WTC11 (cell line): ENCODE measurements at regions not wholly inside any gene's neighbourhood (a gene's known extent, or its start where the extent isn't known, plus 50 kb on each side); places are given as distances from the start of the nearest gene placed in this dataset.

Experiments
- ATAC-seq: fragments of 200-7000 bp; cut with Tn5 transposase; 2 replicates; pipeline ENCODE4 v1.10.0; 2021; ENCODE audit warnings: mild to moderate bottlenecking, moderate library complexity
- CTCF ChIA-PET: fragments of 300-600 bp; sonication (Branson Sonifier 250); formaldehyde crosslinking; loops from one replicate; lab custom pipeline; 2021; ENCODE audit warnings: antibody characterized with exemption; lab: Charles Lee
- POLR2A ChIA-PET: fragments of 350-600 bp; sonication (Branson Sonifier 250); formaldehyde crosslinking; loops from one replicate; lab custom pipeline; 2021; ENCODE audit warnings: antibody characterized with exemption; lab: Charles Lee
- DNase-seq: peaks from one replicate; pipeline ENCODE4 v3.0.0; 2021; ENCODE audit warnings: low spot score
- H3K27ac Mint-ChIP-seq: 2 replicates; pipeline ENCODE4 v1.8.0; 2021; ENCODE audit warnings: mixed read lengths
- H3K27me3 Mint-ChIP-seq: 2 replicates; pipeline ENCODE4 v1.8.0; 2021; ENCODE audit warnings: low read depth, mild to moderate bottlenecking, moderate library complexity, mixed read lengths
- H3K36me3 Mint-ChIP-seq: 2 replicates; pipeline ENCODE4 v1.8.0; 2021; ENCODE audit warnings: mixed read lengths
- H3K4me1 Mint-ChIP-seq: 2 replicates; pipeline ENCODE4 v1.8.0; 2022; ENCODE audit warnings: mixed read lengths
- H3K4me3 Mint-ChIP-seq: 2 replicates; pipeline ENCODE4 v1.8.0; 2021; ENCODE audit warnings: mild to moderate bottlenecking, moderate library complexity, mixed read lengths
- H3K9me3 Mint-ChIP-seq: 2 replicates; pipeline ENCODE4 v1.8.0; 2021; ENCODE audit warnings: mixed read lengths
- CREM ChIP-seq: sonication (generic); formaldehyde crosslinking; IDR thresholded peaks from 2 replicates; pipeline ENCODE4 v1.8.1; 2022; ENCODE audit warnings: mild to moderate bottlenecking, missing genetic modification reagents, moderate library complexity
- GABPB1 ChIP-seq: sonication (generic); formaldehyde crosslinking; IDR thresholded peaks from 2 replicates; pipeline ENCODE4 v1.8.1; 2023; ENCODE audit warnings: mild to moderate bottlenecking, missing genetic modification reagents
- GRHL2 ChIP-seq: fragments of 250-450 bp; sonication (Bioruptor Pico); IDR thresholded peaks from 2 replicates; pipeline ENCODE4 v1.8.0; 2022; ENCODE audit warnings: mild to moderate bottlenecking, moderate library complexity; ENCODE audit not compliant: insufficient replicate concordance, severe bottlenecking
- MXD4 ChIP-seq: fragments of 250-450 bp; sonication (Bioruptor Pico); IDR thresholded peaks from 2 replicates; pipeline ENCODE4 v1.8.0; 2021; ENCODE audit warnings: mild to moderate bottlenecking, moderate library complexity, borderline replicate concordance
- NFATC4 ChIP-seq: fragments of 250-450 bp; sonication (Bioruptor Pico); IDR thresholded peaks from 2 replicates; pipeline ENCODE4 v1.9.0; 2021; ENCODE audit warnings: mild to moderate bottlenecking
- NFYB ChIP-seq: sonication (generic); formaldehyde crosslinking; conservative IDR thresholded peaks from 2 replicates; pipeline ENCODE4 v1.8.0; 2022; ENCODE audit warnings: low read depth, missing genetic modification reagents
- NR1H2 ChIP-seq: sonication (generic); formaldehyde crosslinking; IDR thresholded peaks from 2 replicates; pipeline ENCODE4 v1.9.0; 2021; ENCODE audit warnings: mild to moderate bottlenecking, moderate library complexity, missing genetic modification reagents
- PRRX2 ChIP-seq: fragments of 250-450 bp; sonication (Bioruptor Pico); IDR thresholded peaks from 2 replicates; pipeline ENCODE4 v1.8.0; 2021; ENCODE audit warnings: mild to moderate bottlenecking
- RORB ChIP-seq: fragments of 250-450 bp; sonication (Bioruptor Pico); IDR thresholded peaks from 2 replicates; pipeline ENCODE4 v1.9.0; 2021; ENCODE audit warnings: mild to moderate bottlenecking
- TEAD1 ChIP-seq: sonication (generic); formaldehyde crosslinking; IDR thresholded peaks from 2 replicates; pipeline ENCODE4 v1.8.0; 2022; ENCODE audit warnings: mild to moderate bottlenecking, missing genetic modification reagents
- TEAD4 ChIP-seq: sonication (generic); formaldehyde crosslinking; IDR thresholded peaks from 2 replicates; pipeline ENCODE4 v1.8.0; 2022; ENCODE audit warnings: mild to moderate bottlenecking, missing genetic modification reagents
- ZBTB21 ChIP-seq: sonication (generic); formaldehyde crosslinking; IDR thresholded peaks from 2 replicates; pipeline ENCODE4 v1.8.1; 2023; ENCODE audit warnings: mild to moderate bottlenecking, missing genetic modification reagents, borderline replicate concordance
- ZNF317 ChIP-seq: sonication (generic); formaldehyde crosslinking; IDR thresholded peaks from 2 replicates; pipeline ENCODE4 v1.8.1; 2023; ENCODE audit warnings: low read depth, mild to moderate bottlenecking, moderate library complexity, missing genetic modification reagents, borderline replicate concordance
- ZNF416 ChIP-seq: fragments of 250-450 bp; sonication (Bioruptor Pico); IDR thresholded peaks from 2 replicates; pipeline ENCODE4 v1.9.0; 2021; ENCODE audit warnings: mild to moderate bottlenecking, inconsistent platforms
- ZNF671 ChIP-seq: fragments of 250-450 bp; sonication (Bioruptor Pico); IDR thresholded peaks from 2 replicates; pipeline ENCODE4 v1.8.0; 2021; ENCODE audit warnings: mild to moderate bottlenecking
- TF ChIP-seq, protein P1 (sequence below): sonication (generic); formaldehyde crosslinking; IDR thresholded peaks from 2 replicates; pipeline ENCODE4 v1.8.1; 2022; ENCODE audit warnings: missing genetic modification reagents, borderline replicate concordance
- TF ChIP-seq, protein P2 (sequence below): sonication (generic); formaldehyde crosslinking; IDR thresholded peaks from 2 replicates; pipeline ENCODE4 v1.8.1; 2022; ENCODE audit warnings: mild to moderate bottlenecking, moderate library complexity, missing genetic modification reagents
- TF ChIP-seq, protein P3 (sequence below): sonication (generic); formaldehyde crosslinking; IDR thresholded peaks from 2 replicates; pipeline ENCODE4 v1.8.0; 2022; ENCODE audit warnings: mild to moderate bottlenecking, missing genetic modification reagents
- TF ChIP-seq, protein P4 (sequence below): sonication (generic); formaldehyde crosslinking; IDR thresholded peaks from 2 replicates; pipeline ENCODE4 v1.8.1; 2022; ENCODE audit warnings: mild to moderate bottlenecking, missing genetic modification reagents, moderate library complexity, borderline replicate concordance
- TF ChIP-seq, protein P5 (sequence below): fragments of 250-450 bp; sonication (Bioruptor Pico); conservative IDR thresholded peaks from 2 replicates; pipeline ENCODE4 v1.9.0; 2021; ENCODE audit warnings: mild to moderate bottlenecking
- TF ChIP-seq, protein P6 (sequence below): sonication (generic); formaldehyde crosslinking; IDR thresholded peaks from 2 replicates; pipeline ENCODE4 v1.8.0; 2022; ENCODE audit warnings: mild to moderate bottlenecking, missing genetic modification reagents
- TF ChIP-seq, protein P7 (sequence below): sonication (generic); formaldehyde crosslinking; conservative IDR thresholded peaks from 2 replicates; pipeline ENCODE4 v1.8.1; 2023; ENCODE audit warnings: mild to moderate bottlenecking, low read depth, missing genetic modification reagents, moderate library complexity

DNA sequence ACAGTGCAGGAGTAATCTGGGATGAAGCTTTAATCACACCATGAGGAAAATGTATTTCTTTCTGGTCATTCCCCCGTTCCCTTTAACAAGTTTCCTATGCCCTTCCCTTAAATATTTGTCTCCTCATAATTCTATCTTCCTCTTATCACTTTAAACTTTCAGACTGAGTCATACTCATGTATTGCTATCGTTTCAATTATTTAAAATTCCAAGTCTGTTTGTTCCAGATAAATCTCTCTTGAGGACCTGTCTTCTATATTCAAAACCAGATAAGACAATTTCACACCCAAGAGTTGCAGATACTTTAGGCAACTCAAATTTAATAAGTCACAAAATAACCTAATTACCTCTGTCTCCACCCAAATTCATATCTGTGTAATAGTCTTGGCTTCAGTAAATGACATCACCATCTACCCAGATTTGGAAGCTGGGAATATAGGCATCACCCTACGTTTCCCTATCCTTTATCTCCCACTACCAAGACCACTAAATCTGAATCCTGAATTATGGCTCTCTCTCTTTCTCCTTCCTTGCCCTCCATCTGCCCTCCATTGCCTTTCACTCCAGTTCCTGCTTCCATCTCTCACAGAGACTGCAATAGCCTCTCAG, 220.1 kb downstream of the PYDC2 start (continued):
- TF ChIP-seq, protein P1, sequence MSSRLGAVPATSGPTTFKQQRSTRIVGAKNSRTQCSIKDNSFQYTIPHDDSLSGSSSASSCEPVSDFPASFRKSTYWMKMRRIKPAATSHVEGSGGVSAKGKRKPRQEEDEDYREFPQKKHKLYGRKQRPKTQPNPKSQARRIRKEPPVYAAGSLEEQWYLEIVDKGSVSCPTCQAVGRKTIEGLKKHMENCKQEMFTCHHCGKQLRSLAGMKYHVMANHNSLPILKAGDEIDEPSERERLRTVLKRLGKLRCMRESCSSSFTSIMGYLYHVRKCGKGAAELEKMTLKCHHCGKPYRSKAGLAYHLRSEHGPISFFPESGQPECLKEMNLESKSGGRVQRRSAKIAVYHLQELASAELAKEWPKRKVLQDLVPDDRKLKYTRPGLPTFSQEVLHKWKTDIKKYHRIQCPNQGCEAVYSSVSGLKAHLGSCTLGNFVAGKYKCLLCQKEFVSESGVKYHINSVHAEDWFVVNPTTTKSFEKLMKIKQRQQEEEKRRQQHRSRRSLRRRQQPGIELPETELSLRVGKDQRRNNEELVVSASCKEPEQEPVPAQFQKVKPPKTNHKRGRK (CRISPR knock-in tag), result no peak
- no peak for TF ChIP-seq PRRX2
- TF ChIP-seq, protein P2, sequence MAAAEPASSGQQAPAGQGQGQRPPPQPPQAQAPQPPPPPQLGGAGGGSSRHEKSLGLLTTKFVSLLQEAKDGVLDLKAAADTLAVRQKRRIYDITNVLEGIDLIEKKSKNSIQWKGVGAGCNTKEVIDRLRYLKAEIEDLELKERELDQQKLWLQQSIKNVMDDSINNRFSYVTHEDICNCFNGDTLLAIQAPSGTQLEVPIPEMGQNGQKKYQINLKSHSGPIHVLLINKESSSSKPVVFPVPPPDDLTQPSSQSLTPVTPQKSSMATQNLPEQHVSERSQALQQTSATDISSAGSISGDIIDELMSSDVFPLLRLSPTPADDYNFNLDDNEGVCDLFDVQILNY (CRISPR knock-in tag), result no peak
- TF ChIP-seq, all 79 proteins: peak for 0

DNA sequence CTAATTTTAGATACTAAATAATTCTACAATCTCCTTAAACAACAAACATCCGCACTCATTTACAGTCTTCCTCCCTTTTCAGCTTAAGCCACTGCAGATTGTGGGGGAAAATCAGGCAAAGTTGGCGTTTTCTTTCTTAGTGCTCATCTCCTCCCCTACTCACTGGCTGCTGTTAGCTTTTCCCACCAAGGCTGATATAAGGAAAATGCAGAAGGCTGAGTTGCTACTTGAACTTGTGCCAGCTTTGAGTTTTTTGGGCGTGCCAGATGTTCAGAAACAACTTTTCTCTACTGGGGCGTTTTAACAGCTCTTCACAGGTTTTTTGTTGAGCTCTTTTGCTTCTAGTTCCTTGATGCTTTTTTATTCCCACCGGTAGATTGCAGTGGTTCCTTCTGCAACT, 222.0 kb downstream of the PYDC2 start:
- Mint-ChIP-seq H3K27ac (no peak overlapping the region), H3K27me3 (no peaks in the 10 kb centered on the region; the same call in 1 of the 2 replicates)

DNA sequence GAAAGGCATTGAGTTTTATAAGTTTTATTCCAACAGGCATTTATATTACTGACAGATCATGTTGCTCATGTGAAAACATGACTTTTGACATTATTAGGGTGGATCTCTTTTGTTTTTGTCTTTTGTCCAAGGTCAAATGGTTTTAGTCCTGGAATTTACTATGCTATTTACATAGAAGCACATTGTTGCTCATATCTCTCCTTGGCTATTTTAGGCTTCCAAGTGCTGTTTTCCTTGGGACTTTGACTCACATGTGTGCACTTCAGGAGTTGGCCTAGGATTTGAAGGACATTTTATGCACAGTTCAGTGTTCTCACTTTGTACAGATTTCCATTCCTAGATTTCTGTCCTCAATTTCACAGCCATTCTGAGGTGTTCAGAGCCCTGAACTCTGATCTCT, 225.7 kb downstream of the PYDC2 start:
- CTCF ChIA-PET, result no interaction called here
- Mint-ChIP-seq H3K9me3 (peaks cover 4% of the 10 kb centered on the region; the same call in 1 of the 2 replicates), H3K36me3 (peaks cover 4% of the 10 kb centered on the region; the same call in 1 of the 2 replicates), H3K4me3 (no peak overlapping the region), H3K27ac (no peak overlapping the region), H3K4me1 (peaks cover 46% of the 10 kb centered on the region), H3K27me3 (peaks cover 3% of the 10 kb centered on the region)
- POLR2A ChIA-PET, result no interaction called here
- DNase-seq, result no peak
- ATAC-seq, result no peak
- TF ChIP-seq, protein P3, sequence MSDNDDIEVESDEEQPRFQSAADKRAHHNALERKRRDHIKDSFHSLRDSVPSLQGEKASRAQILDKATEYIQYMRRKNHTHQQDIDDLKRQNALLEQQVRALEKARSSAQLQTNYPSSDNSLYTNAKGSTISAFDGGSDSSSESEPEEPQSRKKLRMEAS (CRISPR knock-in tag), result no peak
- TF ChIP-seq ZBTB21 (CRISPR knock-in tag) (no peak), ZNF317 (no peak), NFYB (CRISPR knock-in tag) (no peak), TEAD4 (CRISPR knock-in tag) (no peak), ZNF671 (CRISPR knock-in tag) (no peak), NFATC4 (no peak), ZNF416 (no peak), NR1H2 (CRISPR knock-in tag) (no peak), GRHL2 (CRISPR knock-in tag) (no peak), CREM (CRISPR knock-in tag) (no peak), RORB (no peak), GABPB1 (no peak)
- TF ChIP-seq, protein P1 (CRISPR knock-in tag), result no peak
- TF ChIP-seq, protein P4, sequence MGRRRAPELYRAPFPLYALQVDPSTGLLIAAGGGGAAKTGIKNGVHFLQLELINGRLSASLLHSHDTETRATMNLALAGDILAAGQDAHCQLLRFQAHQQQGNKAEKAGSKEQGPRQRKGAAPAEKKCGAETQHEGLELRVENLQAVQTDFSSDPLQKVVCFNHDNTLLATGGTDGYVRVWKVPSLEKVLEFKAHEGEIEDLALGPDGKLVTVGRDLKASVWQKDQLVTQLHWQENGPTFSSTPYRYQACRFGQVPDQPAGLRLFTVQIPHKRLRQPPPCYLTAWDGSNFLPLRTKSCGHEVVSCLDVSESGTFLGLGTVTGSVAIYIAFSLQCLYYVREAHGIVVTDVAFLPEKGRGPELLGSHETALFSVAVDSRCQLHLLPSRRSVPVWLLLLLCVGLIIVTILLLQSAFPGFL (CRISPR knock-in tag), result no peak
- TF ChIP-seq, protein P5, sequence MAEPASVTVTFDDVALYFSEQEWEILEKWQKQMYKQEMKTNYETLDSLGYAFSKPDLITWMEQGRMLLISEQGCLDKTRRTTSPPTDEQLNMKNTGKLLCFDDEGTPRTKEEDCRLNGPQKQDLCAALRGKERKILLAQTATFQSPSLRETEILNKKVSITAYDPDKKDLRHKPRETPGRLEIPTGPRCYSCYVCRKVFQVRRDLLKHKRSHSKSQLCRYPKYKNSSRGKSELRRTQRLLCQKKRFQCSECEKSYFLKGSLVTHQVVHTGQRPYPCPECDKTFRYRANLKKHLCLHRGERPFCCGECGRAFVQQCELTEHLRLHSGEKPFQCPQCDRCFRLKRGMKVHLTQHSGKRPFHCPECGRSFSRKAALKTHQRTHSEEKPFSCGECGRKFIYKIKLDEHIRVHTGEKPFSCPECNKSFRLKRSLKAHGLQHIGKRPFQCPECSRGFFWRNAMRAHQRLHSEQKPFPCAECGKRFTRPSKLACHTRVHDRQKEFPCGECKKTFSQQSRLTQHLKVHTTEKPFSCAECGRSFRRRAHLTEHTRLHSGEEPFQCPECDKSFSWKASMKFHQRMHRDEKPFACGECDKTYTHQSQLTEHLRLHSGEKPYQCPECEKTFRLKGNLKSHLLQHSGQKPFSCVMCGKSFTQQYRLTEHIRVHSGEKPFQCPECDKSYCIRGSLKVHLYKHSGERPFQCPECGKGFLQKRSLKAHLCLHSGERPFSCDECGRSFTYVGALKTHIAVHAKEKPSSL (CRISPR knock-in tag), result no peak

More for the DNA sequence above, 222.0 kb downstream of the PYDC2 start:
- H3K4me3 Mint-ChIP-seq, result no peak overlapping the region
- peaks cover 23% of the 10 kb centered on the region for H3K4me1 Mint-ChIP-seq
- DNase-seq (no peak), ATAC-seq (no peak)
- TF ChIP-seq MXD4 (no peak), TEAD1 (CRISPR knock-in tag) (no peak)
- TF ChIP-seq, protein P6, sequence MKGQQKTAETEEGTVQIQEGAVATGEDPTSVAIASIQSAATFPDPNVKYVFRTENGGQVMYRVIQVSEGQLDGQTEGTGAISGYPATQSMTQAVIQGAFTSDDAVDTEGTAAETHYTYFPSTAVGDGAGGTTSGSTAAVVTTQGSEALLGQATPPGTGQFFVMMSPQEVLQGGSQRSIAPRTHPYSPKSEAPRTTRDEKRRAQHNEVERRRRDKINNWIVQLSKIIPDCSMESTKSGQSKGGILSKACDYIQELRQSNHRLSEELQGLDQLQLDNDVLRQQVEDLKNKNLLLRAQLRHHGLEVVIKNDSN, result no peak
- TF ChIP-seq, protein P7, sequence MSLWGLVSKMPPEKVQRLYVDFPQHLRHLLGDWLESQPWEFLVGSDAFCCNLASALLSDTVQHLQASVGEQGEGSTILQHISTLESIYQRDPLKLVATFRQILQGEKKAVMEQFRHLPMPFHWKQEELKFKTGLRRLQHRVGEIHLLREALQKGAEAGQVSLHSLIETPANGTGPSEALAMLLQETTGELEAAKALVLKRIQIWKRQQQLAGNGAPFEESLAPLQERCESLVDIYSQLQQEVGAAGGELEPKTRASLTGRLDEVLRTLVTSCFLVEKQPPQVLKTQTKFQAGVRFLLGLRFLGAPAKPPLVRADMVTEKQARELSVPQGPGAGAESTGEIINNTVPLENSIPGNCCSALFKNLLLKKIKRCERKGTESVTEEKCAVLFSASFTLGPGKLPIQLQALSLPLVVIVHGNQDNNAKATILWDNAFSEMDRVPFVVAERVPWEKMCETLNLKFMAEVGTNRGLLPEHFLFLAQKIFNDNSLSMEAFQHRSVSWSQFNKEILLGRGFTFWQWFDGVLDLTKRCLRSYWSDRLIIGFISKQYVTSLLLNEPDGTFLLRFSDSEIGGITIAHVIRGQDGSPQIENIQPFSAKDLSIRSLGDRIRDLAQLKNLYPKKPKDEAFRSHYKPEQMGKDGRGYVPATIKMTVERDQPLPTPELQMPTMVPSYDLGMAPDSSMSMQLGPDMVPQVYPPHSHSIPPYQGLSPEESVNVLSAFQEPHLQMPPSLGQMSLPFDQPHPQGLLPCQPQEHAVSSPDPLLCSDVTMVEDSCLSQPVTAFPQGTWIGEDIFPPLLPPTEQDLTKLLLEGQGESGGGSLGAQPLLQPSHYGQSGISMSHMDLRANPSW (CRISPR knock-in tag), result no peak
- no peaks in the 10 kb centered on the region for H3K9me3 Mint-ChIP-seq
- ChIA-PET POLR2A (no interaction called here), CTCF (no interaction called here)
- H3K36me3 Mint-ChIP-seq, result no peaks in the 10 kb centered on the region
